Hepatocyte (in vitro differentiated cells): ENCODE measurements at regions not wholly inside any gene's neighbourhood (a gene's known extent, or its start where the extent isn't known, plus 50 kb on each side); places are given as distances from the start of the nearest gene placed in this dataset.

Experiments used
- DNase-seq: peaks from one replicate; pipeline ENCODE4 v3.0.0-alpha.2; 2016; ENCODE audit warnings: low spot score
- H2AFZ ChIP-seq: fragments of 200-600 bp; sonication (generic); 2 replicates; pipeline ENCODE4 v1.6.0; 2016; ENCODE audit warnings: antibody characterized with exemption, mild to moderate bottlenecking
- H3K27ac ChIP-seq: fragments of 200-600 bp; sonication (generic); 2 replicates; pipeline ENCODE4 v1.5.1; 2016; ENCODE audit warnings: mild to moderate bottlenecking
- H3K27me3 ChIP-seq: fragments of 200-600 bp; sonication (generic); 2 replicates; pipeline ENCODE4 v1.6.1; 2016
- H3K36me3 ChIP-seq: fragments of 200-600 bp; sonication (generic); replicated peaks from 2 replicates; pipeline ENCODE4 v1.5.1; 2016; ENCODE audit warnings: low read depth; ENCODE audit not compliant: insufficient read depth
- H3K4me1 ChIP-seq: fragments of 200-600 bp; sonication (generic); 2 replicates; pipeline ENCODE4 v1.5.1; 2016; ENCODE audit warnings: mild to moderate bottlenecking, moderate library complexity; ENCODE audit not compliant: insufficient read depth
- H3K4me2 ChIP-seq: fragments of 200-600 bp; sonication (generic); 2 replicates; pipeline ENCODE4 v1.6.0; 2016
- H3K4me3 ChIP-seq: fragments of 200-600 bp; sonication (generic); 2 replicates; pipeline ENCODE4 v1.5.1; 2016; ENCODE audit warnings: mild to moderate bottlenecking
- H3K79me2 ChIP-seq: fragments of 200-600 bp; sonication (generic); 2 replicates; pipeline ENCODE4 v1.6.0; 2017; ENCODE audit warnings: mild to moderate bottlenecking
- H3K9me2 ChIP-seq: fragments of 200-600 bp; sonication (generic); replicated peaks from 2 replicates; pipeline ENCODE4 v1.6.0; 2017; ENCODE audit warnings: mild to moderate bottlenecking; ENCODE audit not compliant: insufficient read depth
- H3K9me3 ChIP-seq: fragments of 200-600 bp; sonication (generic); 2 replicates; pipeline ENCODE4 v1.5.1; 2016; ENCODE audit warnings: low read depth, mild to moderate bottlenecking
- H4K20me1 ChIP-seq: fragments of 200-600 bp; sonication (generic); 2 replicates; pipeline ENCODE4 v1.6.0; 2016; ENCODE audit warnings: mild to moderate bottlenecking; ENCODE audit not compliant: insufficient read depth, poor library complexity, severe bottlenecking
- EZH2 ChIP-seq: fragments of 200-600 bp; sonication (generic); IDR thresholded peaks from 2 replicates; pipeline ENCODE4 v1.6.1; 2016; ENCODE audit warnings: antibody characterized with exemption, mild to moderate bottlenecking, borderline replicate concordance
- EZH2phosphoT487 ChIP-seq: fragments of 200-600 bp; sonication (generic); IDR thresholded peaks from one replicate; pipeline ENCODE4 v1.6.1; 2018; ENCODE audit warnings: antibody characterized with exemption, mild to moderate bottlenecking, low read depth, moderate library complexity; ENCODE audit not compliant: unreplicated experiment, severe bottlenecking
- WGBS: methylation state at CpG from one replicate; pipeline ENCODE4 v1.1.6; 2016; ENCODE audit warnings: low lambda C conversion rate; ENCODE audit errors: missing lambda C conversion rate; 5-methylcytosine and 5-hydroxymethylcytosine counted together
- TF ChIP-seq, protein P1 (sequence below): fragments of 200-600 bp; sonication (generic); IDR thresholded peaks from 2 replicates; pipeline ENCODE4 v1.5.1; 2016; ENCODE audit warnings: antibody characterized with exemption, mild to moderate bottlenecking; ENCODE audit not compliant: poor library complexity

DNA sequence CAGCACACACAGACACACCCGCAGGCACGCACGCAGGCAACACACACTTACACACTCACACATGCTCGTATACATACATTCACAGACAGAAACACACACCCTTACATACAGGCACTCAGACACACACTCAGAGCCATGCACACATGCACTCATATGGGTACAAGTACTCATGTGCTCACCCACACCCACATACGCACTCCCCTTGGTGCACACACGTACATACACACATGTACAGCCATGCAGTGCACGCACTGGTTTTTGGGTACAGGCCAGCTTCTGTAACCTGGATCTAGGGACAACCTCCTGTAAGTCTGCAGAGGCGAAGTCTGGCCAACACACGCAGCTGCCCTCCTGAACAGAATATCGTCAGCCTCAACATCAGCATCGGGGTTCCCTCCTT, 221.3 kb upstream of the RTL1 start:
- Histone ChIP-seq H3K27ac (no peak overlapping the region), H3K79me2 (no peaks in the 10 kb centered on the region), H3K36me3 (no peaks in the 10 kb centered on the region), H3K9me3 (no peaks in the 10 kb centered on the region), H4K20me1 (no peaks in the 10 kb centered on the region), H3K9me2 (no peaks in the 10 kb centered on the region), H3K27me3 (no peaks in the 10 kb centered on the region), H3K4me2 (no peak overlapping the region), H3K4me1 (peaks cover 9% of the 10 kb centered on the region), H3K4me3 (no peak overlapping the region), H2AFZ (no peak overlapping the region)
- TF ChIP-seq EZH2 (no peak), EZH2phosphoT487 (no peak)
- TF ChIP-seq, protein P1, sequence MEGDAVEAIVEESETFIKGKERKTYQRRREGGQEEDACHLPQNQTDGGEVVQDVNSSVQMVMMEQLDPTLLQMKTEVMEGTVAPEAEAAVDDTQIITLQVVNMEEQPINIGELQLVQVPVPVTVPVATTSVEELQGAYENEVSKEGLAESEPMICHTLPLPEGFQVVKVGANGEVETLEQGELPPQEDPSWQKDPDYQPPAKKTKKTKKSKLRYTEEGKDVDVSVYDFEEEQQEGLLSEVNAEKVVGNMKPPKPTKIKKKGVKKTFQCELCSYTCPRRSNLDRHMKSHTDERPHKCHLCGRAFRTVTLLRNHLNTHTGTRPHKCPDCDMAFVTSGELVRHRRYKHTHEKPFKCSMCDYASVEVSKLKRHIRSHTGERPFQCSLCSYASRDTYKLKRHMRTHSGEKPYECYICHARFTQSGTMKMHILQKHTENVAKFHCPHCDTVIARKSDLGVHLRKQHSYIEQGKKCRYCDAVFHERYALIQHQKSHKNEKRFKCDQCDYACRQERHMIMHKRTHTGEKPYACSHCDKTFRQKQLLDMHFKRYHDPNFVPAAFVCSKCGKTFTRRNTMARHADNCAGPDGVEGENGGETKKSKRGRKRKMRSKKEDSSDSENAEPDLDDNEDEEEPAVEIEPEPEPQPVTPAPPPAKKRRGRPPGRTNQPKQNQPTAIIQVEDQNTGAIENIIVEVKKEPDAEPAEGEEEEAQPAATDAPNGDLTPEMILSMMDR: no peak
- DNase-seq: no peak
- 94% methylated on average over 11 of the region's 11 CpGs for WGBS

DNA sequence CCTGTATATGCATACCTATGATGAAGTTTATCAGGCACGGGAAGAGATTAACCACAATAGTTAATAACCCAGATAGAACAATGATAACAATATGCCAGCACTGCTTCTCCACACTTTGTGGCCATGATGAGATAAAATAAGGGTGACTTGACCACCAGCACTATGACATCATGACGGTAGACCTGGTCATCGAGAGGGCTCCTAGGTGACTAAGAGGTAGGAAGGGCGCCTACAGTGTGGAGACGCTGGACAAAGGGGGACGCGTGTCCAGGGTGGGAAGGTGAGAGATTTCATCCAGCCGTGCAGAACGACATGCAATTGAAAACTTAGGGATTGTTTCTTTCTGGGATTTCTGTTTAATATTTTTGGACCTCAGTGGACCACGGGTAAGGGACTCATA, 221.8 kb upstream of the RTL1 start:
- no peaks in the 10 kb centered on the region for H3K36me3 ChIP-seq
- no peak overlapping the region for H3K4me2 ChIP-seq
- no peak overlapping the region for H3K4me3 ChIP-seq
- H2AFZ ChIP-seq: no peak overlapping the region
- no peak overlapping the region for H3K27ac ChIP-seq
- no peaks in the 10 kb centered on the region for H3K9me2 ChIP-seq
- no peaks in the 10 kb centered on the region for H3K9me3 ChIP-seq
- H3K79me2 ChIP-seq: no peaks in the 10 kb centered on the region
- H4K20me1 ChIP-seq: no peaks in the 10 kb centered on the region
- no peak for TF ChIP-seq EZH2
- TF ChIP-seq, protein P1: no peak
- no peak for TF ChIP-seq EZH2phosphoT487
- H3K4me1 ChIP-seq: peaks cover 9% of the 10 kb centered on the region
- no peaks in the 10 kb centered on the region for H3K27me3 ChIP-seq
- 96% methylated on average over 10 of the region's 10 CpGs for WGBS
- DNase-seq: no peak

DNA sequence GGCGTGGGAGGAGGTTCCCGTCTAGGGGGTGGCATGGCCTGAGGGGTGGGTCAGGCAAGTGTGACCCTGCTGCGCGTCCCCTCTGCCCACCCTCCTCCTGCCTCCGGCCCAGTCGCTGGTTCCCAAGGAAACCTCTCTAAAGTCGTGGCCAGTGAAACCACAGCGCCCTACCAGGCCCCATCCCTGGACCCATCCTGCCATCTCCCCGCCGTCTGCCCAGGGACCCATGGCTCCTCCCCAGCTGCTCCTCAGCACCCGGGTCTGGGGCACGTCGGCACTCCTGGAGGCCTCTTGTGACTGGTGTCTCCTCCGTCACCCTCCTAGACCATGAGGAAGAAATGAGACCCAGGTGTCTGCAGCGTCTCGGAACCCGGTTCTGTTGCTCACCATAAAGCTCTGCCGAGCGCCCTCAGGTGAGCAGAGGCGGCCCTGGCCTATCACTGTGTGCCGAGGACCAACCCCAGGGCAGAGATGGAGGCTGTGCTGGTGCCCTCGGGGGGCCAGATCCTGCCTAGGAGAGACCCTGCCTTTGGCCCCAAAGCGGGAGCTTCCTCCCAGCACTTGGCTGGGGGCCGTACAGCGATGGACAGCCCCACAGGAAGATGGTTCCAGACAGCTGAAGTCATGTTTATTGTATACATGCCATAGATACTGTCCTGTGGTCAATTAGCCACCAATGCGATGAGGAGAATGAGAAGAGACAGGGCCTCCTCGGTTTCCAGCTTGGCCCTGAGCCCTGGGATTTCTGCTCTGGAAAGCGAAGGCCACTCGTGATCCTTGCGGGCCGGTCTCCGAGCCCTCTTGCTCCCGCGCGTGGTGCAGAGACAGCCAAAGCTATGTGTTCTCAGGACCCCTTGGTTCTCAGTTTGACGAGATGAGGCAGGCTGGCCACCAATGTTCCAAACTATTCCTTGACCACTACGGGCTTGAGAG, 222.5 kb upstream of the RTL1 start:
- H3K4me3 ChIP-seq: no peak overlapping the region
- no peak for DNase-seq
- H4K20me1 ChIP-seq: no peaks in the 10 kb centered on the region
- H3K9me3 ChIP-seq: no peaks in the 10 kb centered on the region
- no peaks in the 10 kb centered on the region for H3K36me3 ChIP-seq
- no peak for TF ChIP-seq EZH2phosphoT487
- TF ChIP-seq, protein P1: no peak
- H2AFZ ChIP-seq: no peak overlapping the region
- no peak overlapping the region for H3K27ac ChIP-seq
- H3K9me2 ChIP-seq: no peaks in the 10 kb centered on the region
- H3K4me1 ChIP-seq: peaks cover 9% of the 10 kb centered on the region
- no peaks in the 10 kb centered on the region for H3K27me3 ChIP-seq
- H3K79me2 ChIP-seq: no peaks in the 10 kb centered on the region
- 92% methylated on average over 31 of the region's 37 CpGs for WGBS
- no peak overlapping the region for H3K4me2 ChIP-seq
